Uterus (tissue), 3 donors: ENCODE measurements at regions not wholly inside any gene's neighbourhood (a gene's known extent, or its start where the extent isn't known, plus 50 kb on each side); places are given as distances from the start of the nearest gene placed in this dataset.

Source experiments
- DNase-seq, 2 donors: peaks; one replicate each; pipeline ENCODE4 v3.0.0-alpha.2; 2019 to 2020
- H3K27ac ChIP-seq, 2 donors: fragments of 200-600 bp; sonication (generic); 1 replicate in 1 of 2; 2 replicates in 1 of 2; pipeline ENCODE4 v1.5.1; 2016 to 2018
- H3K27me3 ChIP-seq, 2 donors: fragments of 200-600 bp; sonication (generic); one replicate each; pipeline ENCODE4 v1.5.1; 2018 to 2019; ENCODE audit warnings: control low read depth in 1 of 2
- H3K36me3 ChIP-seq, 2 donors: fragments of 200-600 bp; sonication (generic); one replicate each; pipeline ENCODE4 v1.5.1; 2019; ENCODE audit warnings: control low read depth in 1 of 2
- H3K4me1 ChIP-seq, 2 donors: fragments of 200-600 bp; sonication (generic); one replicate each; pipeline ENCODE4 v1.5.1; 2018 to 2019; ENCODE audit warnings: control low read depth in 1 of 2
- H3K4me3 ChIP-seq, 2 donors: fragments of 200-600 bp; sonication (generic); 1 replicate in 1 of 2; 2 replicates in 1 of 2; pipeline ENCODE4 v1.5.1; 2018 to 2019; ENCODE audit warnings: mild to moderate bottlenecking in 1 of 2
- H3K9me3 ChIP-seq, 2 donors: fragments of 200-600 bp; sonication (generic); one replicate each; pipeline ENCODE4 v1.5.1; 2019; ENCODE audit warnings: control low read depth in 1 of 2
- POLR2A ChIP-seq, 2 donors: fragments of 450-650 bp; IDR thresholded peaks; one replicate each; pipeline ENCODE4 v1.6.1; 2016; ENCODE audit warnings: antibody characterized with exemption in 2 of 2, mild to moderate bottlenecking in 1 of 2, moderate library complexity in 1 of 2
- intact Hi-C: fragments of 100-400 bp; cut with DNase I; formaldehyde crosslinking; loops from one replicate; pipeline ENCODE4 v1.15.1; 2023; ENCODE audit warnings: low total_unique reads
- TF ChIP-seq, protein P1 (sequence below), 4 experiments: fragments of 200-600 bp in 2 of 4; fragments of 450-650 bp in 2 of 4; sonication (generic) in 2 of 4; IDR thresholded peaks; one replicate each; pipeline ENCODE4 v1.5.1; 2016 to 2019; ENCODE audit warnings: antibody characterized with exemption in 4 of 4, mild to moderate bottlenecking in 2 of 4, moderate library complexity in 1 of 4
- donor health status: DM: yes; HTN: yes; CAD: no.

DNA sequence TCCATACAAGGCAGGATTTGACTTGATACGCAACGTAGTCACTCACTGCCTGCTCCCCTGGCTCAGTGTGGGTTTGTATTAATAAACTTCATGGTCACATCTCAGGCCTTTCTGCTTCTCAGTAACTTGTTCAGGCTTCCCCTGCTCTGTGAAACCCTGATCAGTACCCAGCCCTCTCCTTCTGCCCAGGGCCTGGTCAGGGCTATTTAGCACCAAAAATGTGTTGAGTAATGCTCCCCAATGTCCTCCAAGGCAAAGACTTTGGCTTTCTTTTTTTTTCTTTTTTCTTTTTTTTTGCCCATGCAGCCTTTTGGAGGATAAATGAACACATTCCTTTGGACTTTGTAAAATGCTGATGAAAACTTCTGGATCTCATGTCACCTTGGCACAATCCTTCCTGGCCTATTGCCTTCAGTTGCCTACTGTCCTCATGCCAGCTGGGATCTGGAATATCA lies 399.2 kb upstream of the KLF4 start:
- Histone ChIP-seq H3K27ac (no peak overlapping the region), H3K4me1 (no peaks in the 10 kb centered on the region), H3K4me3 (no peak overlapping the region), H3K27me3 (no peaks in the 10 kb centered on the region), H3K9me3 (no peaks in the 10 kb centered on the region), H3K36me3 (no peaks in the 10 kb centered on the region)
- intact Hi-C loops, result no loop called here
- no peak for DNase-seq
- TF ChIP-seq POLR2A (IDR thresholded peaks at IDR 0.05), result no peak
- TF ChIP-seq, protein P1, sequence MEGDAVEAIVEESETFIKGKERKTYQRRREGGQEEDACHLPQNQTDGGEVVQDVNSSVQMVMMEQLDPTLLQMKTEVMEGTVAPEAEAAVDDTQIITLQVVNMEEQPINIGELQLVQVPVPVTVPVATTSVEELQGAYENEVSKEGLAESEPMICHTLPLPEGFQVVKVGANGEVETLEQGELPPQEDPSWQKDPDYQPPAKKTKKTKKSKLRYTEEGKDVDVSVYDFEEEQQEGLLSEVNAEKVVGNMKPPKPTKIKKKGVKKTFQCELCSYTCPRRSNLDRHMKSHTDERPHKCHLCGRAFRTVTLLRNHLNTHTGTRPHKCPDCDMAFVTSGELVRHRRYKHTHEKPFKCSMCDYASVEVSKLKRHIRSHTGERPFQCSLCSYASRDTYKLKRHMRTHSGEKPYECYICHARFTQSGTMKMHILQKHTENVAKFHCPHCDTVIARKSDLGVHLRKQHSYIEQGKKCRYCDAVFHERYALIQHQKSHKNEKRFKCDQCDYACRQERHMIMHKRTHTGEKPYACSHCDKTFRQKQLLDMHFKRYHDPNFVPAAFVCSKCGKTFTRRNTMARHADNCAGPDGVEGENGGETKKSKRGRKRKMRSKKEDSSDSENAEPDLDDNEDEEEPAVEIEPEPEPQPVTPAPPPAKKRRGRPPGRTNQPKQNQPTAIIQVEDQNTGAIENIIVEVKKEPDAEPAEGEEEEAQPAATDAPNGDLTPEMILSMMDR (IDR thresholded peaks at IDR 0.05), result no peak

DNA sequence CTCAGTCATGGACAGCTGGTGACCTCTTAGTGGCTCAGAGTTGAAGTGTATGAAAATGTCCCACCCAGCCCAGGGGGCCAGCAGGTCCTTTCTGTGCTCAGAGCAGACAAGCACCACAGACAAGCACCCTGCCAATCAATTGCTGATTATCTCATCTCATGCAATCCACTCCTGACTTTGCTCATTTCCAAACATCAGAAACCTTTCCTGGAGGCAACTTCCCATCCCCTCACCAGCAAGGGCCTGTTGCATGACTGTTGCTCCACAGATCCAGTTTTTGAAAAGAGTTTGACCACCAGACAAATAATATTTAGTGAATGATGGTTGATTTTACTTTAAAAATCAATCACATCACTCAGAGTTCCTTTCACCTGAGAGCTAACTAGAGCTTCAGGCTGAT lies 397.3 kb upstream of the KLF4 start:
- no peak for DNase-seq
- Histone ChIP-seq H3K9me3 (no peaks in the 10 kb centered on the region), H3K4me3 (no peak overlapping the region), H3K4me1 (no peaks in the 10 kb centered on the region), H3K27me3 (no peaks in the 10 kb centered on the region), H3K36me3 (no peaks in the 10 kb centered on the region), H3K27ac (no peak overlapping the region)
- intact Hi-C loops, result no loop called here
- no peak for TF ChIP-seq POLR2A (IDR thresholded peaks at IDR 0.05)
- TF ChIP-seq, protein P1 (IDR thresholded peaks at IDR 0.05), result no peak

DNA sequence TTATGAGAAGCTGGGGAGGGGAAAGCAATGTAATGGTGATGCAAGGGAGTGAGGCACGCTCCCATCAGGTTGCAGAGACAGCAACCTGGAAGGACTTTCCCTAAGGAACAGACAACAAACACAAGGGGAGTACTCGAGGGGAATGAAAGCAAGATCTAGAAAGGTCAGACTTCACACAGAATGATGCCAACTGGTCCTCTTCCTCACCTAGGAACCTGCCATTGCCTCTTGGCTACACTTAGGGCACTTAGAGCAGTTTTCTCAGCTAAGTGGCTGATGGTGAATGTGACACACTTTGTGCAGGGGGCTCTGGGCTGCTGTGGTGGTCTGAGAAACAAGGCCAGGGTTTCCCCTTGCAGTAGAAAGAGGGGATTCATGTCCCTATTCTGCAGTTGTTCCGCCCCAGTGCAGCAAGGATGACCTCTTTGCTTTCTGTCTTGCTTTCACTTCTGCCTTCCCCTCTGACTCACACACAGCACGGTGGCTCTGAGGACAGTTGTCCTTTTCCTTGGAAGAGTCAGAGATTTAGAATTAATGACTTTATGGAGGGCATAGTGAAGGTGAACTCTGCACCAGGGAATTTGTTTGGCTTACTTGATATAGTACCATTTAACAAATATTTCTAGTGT lies 394.0 kb upstream of the KLF4 start:
- H3K4me1 ChIP-seq, result no peaks in the 10 kb centered on the region
- DNase-seq, result no peak
- no peak overlapping the region for H3K27ac ChIP-seq
- no peak overlapping the region for H3K4me3 ChIP-seq
- no peaks in the 10 kb centered on the region for H3K36me3 ChIP-seq
- TF ChIP-seq, protein P1 (IDR thresholded peaks at IDR 0.05), result no peak
- no peak for TF ChIP-seq POLR2A (IDR thresholded peaks at IDR 0.05)
- no peaks in the 10 kb centered on the region for H3K9me3 ChIP-seq
- intact Hi-C loops, result no loop called here
- no peaks in the 10 kb centered on the region for H3K27me3 ChIP-seq

DNA sequence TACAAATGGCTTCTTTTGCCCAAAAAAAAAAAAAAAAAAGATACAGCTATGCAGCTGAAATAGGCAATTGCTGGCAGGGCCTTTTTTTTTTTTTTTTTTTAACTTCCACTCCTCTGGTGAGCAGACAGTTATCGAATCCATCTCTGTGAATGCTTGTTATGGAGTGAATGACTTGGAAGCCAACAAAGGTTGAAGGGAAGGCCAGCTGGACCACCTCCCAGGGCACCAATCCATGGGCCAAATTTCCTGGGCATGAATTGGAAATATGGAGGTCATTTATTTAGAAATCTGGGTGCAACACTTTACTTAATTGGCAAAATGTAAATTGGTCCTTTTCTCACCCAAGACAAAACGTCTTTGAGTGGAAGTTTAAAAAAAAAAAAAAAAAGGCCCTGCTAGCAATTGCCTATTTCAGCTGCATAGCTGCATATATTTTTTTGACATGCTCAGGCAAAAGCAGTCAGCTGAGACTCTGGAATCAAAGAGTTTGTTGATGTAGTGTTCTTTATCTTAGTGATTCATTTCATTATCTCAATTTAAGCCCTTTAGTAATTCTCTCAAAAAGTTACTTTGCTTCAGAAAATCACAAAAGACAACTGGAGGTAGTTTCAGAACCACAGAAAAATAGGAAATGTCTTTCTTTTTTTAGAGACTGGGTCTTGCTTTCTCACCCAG lies 392.2 kb upstream of the KLF4 start:
- Histone ChIP-seq H3K27ac (no peak overlapping the region), H3K9me3 (no peaks in the 10 kb centered on the region), H3K36me3 (no peaks in the 10 kb centered on the region), H3K4me1 (no peaks in the 10 kb centered on the region), H3K4me3 (no peak overlapping the region), H3K27me3 (no peaks in the 10 kb centered on the region)
- intact Hi-C loops, result no loop called here
- no peak for TF ChIP-seq POLR2A (IDR thresholded peaks at IDR 0.05)
- TF ChIP-seq, protein P1 (IDR thresholded peaks at IDR 0.05), result no peak
- no peak for DNase-seq

DNA sequence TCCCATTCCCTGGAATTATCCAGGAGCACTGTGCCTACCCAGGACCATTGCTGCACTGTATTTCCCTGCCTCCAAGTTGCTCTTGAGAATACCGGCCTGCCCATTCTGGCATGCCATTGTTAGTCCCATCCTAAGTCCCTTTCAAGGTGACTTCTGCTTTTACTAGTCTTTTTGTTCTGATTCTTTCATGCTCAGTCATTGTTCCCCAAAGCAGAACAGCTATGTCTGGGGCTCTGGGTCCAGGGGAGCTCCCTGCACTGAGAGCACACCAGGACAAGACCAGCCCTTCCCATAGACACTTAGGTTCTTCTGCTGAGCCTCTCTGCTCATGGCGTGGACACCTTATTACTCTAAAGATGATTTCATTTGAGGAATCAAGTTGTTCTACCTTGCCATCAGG lies 388.9 kb upstream of the KLF4 start:
- no peaks in the 10 kb centered on the region for H3K36me3 ChIP-seq
- H3K4me1 ChIP-seq, result no peaks in the 10 kb centered on the region
- H3K9me3 ChIP-seq, result no peaks in the 10 kb centered on the region
- no peak for TF ChIP-seq POLR2A (IDR thresholded peaks at IDR 0.05)
- TF ChIP-seq, protein P1 (IDR thresholded peaks at IDR 0.05), result no peak
- no peak for DNase-seq
- intact Hi-C loops, result no loop called here
- no peaks in the 10 kb centered on the region for H3K27me3 ChIP-seq
- no peak overlapping the region for H3K4me3 ChIP-seq
- no peak overlapping the region for H3K27ac ChIP-seq
